Mesendoderm (in vitro differentiated cells): ENCODE measurements at regions not wholly inside any gene's neighbourhood (a gene's known extent, or its start where the extent isn't known, plus 50 kb on each side); places are given as distances from the start of the nearest gene placed in this dataset.
A peak's percentile ranks its signal among the peaks of the same experiment; 100 is the strongest.

Source experiments
- DNase-seq: peaks from one replicate; pipeline ENCODE4 v3.0.0; 2013
- H2AK5ac ChIP-seq: 2 replicates; pipeline ENCODE4 v1.6.1; 2013; ENCODE audit warnings: low read length, inconsistent platforms
- H2BK120ac ChIP-seq: 2 replicates; pipeline ENCODE4 v1.6.1; 2013; ENCODE audit warnings: low read depth, mild to moderate bottlenecking, low read length, moderate library complexity, mixed read lengths
- H2BK15ac ChIP-seq: replicated peaks from 2 replicates; pipeline ENCODE4 v1.6.1; 2013; ENCODE audit warnings: low read depth, mild to moderate bottlenecking, moderate library complexity
- H2BK5ac ChIP-seq: 2 replicates; pipeline ENCODE4 v1.6.1; 2013; ENCODE audit warnings: low read length, inconsistent platforms
- H3K18ac ChIP-seq: 2 replicates; pipeline ENCODE4 v1.6.1; 2013; ENCODE audit warnings: mild to moderate bottlenecking, low read length, mixed read lengths
- H3K23ac ChIP-seq: one replicate; pipeline ENCODE4 v1.6.1; 2013; ENCODE audit warnings: low read length
- H3K27ac ChIP-seq: 2 replicates; pipeline ENCODE4 v1.5.1; 2013; ENCODE audit warnings: low read depth, mild to moderate bottlenecking, inconsistent platforms, low read length, moderate library complexity
- H3K27me3 ChIP-seq: 2 replicates; pipeline ENCODE4 v1.6.1; 2013; ENCODE audit warnings: low read length, control low read depth, mild to moderate bottlenecking, inconsistent platforms; ENCODE audit not compliant: insufficient read depth, poor library complexity
- H3K36me3 ChIP-seq: 2 replicates; pipeline ENCODE4 v1.6.1; 2013; ENCODE audit warnings: low read length, inconsistent platforms; ENCODE audit not compliant: control insufficient read depth, insufficient read depth
- H3K4ac ChIP-seq: one replicate; pipeline ENCODE4 v1.6.1; 2013; ENCODE audit warnings: low read depth, mild to moderate bottlenecking, low read length, moderate library complexity
- H3K4me1 ChIP-seq: 2 replicates; pipeline ENCODE4 v1.6.1; 2013; ENCODE audit warnings: low read depth, low read length, inconsistent platforms; ENCODE audit not compliant: control insufficient read depth
- H3K4me2 ChIP-seq: 2 replicates; pipeline ENCODE4 v1.6.1; 2013; ENCODE audit warnings: low read length
- H3K4me3 ChIP-seq: 2 replicates; pipeline ENCODE4 v1.5.1; 2013; ENCODE audit warnings: mild to moderate bottlenecking, low read length
- H3K56ac ChIP-seq: one replicate; pipeline ENCODE4 v1.6.1; 2013; ENCODE audit warnings: low read length
- H3K79me1 ChIP-seq: 2 replicates; pipeline ENCODE4 v1.6.1; 2013; ENCODE audit warnings: low read length, inconsistent platforms
- H3K79me2 ChIP-seq: 2 replicates; pipeline ENCODE4 v1.6.1; 2013; ENCODE audit warnings: mild to moderate bottlenecking, low read length; ENCODE audit not compliant: control insufficient read depth, insufficient read depth
- H3K9ac ChIP-seq: 2 replicates; pipeline ENCODE4 v1.6.1; 2013; ENCODE audit warnings: low read length, inconsistent platforms
- H4K5ac ChIP-seq: one replicate; pipeline ENCODE4 v1.6.1; 2013; ENCODE audit warnings: low read length
- H4K8ac ChIP-seq: one replicate; pipeline ENCODE4 v1.6.1; 2013; ENCODE audit warnings: low read depth, mild to moderate bottlenecking, control low read depth, low read length, moderate library complexity
- WGBS: extraction: QIAGEN DNeasy Blood & Tissue Kit; methylation state at CpG from one replicate; pipeline ENCODE4 v1.1.7; 2013; ENCODE audit warnings: low lambda C conversion rate, missing lambda C conversion rate; ENCODE audit not compliant: insufficient coverage; ENCODE audit errors: extremely low coverage; 5-methylcytosine and 5-hydroxymethylcytosine counted together

DNA sequence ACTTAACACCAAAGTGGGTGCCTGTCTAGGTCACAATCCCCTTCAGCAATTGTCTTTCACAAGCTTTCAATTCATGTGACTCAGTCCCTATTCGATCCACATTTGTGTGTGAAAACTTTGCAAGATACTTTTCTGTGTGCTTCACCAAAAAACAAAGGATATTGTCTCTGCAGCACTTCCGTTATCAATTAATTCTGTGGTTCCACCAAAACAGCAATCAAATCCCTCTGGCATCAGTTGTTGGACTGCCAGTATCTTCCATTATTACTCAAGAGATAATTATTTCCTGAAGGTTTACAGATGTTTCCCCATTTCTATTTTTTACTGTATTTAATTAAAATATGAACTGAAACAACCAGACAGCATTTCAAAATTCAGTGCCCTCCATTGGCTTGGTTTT lies 481.4 kb downstream of the SUCLA2 start:
- H3K36me3 ChIP-seq = no peaks in the 10 kb centered on the region
- no peaks in the 10 kb centered on the region for H3K4me1 ChIP-seq
- no peak overlapping the region for H3K4me2 ChIP-seq
- WGBS = no CpG with 5 or more reads among the region's 2 CpGs
- DNase-seq = no peak
- H2BK5ac ChIP-seq = no peak overlapping the region
- H2AK5ac ChIP-seq = no peak overlapping the region
- H3K18ac ChIP-seq = no peak overlapping the region
- no peak overlapping the region for H3K4me3 ChIP-seq
- no peak overlapping the region for H3K4ac ChIP-seq
- no peak overlapping the region for H3K23ac ChIP-seq
- H2BK15ac ChIP-seq = no peak overlapping the region
- H2BK120ac ChIP-seq = no peak overlapping the region
- H3K79me1 ChIP-seq = no peaks in the 10 kb centered on the region
- no peak overlapping the region for H4K5ac ChIP-seq
- no peaks in the 10 kb centered on the region for H3K79me2 ChIP-seq
- no peak overlapping the region for H4K8ac ChIP-seq
- no peaks in the 10 kb centered on the region for H3K27me3 ChIP-seq
- no peak overlapping the region for H3K56ac ChIP-seq
- H3K9ac ChIP-seq = no peak overlapping the region
- no peak overlapping the region for H3K27ac ChIP-seq

DNA sequence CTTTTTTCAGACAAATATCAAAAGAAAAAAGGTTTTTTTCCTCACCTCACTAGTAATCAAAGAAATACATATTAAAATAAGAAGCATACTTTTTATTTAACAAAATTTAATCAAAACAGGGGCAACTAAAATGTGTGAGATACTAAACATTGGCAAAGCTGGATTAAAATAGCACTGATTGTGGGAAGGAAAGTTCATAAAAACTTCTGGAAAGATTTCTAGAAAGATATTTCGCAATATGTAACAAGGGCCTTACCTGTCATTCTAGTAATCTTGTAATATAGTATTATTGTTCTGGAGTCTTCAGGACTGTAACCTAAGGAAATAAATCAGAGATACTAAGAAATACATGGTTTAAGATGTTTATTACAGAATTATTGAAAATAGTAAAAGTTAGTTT lies 482.5 kb downstream of the SUCLA2 start:
- Histone ChIP-seq H3K9ac (no peak overlapping the region), H3K4me1 (no peaks in the 10 kb centered on the region)
- no CpG with 5 or more reads among the region's 1 CpG for WGBS

DNA sequence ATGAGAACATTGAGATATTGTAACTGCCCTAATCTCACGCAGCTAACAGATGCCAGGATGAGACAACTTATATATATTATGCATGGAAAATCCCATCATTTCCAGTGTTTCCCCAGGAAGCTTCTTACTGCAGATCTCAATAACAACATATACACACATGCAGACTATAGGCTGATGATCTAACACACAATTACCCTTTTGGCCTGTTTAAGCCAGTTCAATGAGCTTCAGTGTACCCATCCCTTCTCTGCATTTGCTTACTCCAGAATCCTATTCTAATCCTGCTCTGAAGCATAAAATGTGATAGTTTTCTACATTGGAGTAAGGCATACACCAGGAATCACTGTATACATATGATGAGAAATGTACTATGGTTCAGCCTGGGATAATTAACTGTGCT lies 489.4 kb downstream of the SUCLA2 start:
- DNase-seq = no peak
- Histone ChIP-seq H3K4me1 (no peaks in the 10 kb centered on the region), H2BK15ac (no peak overlapping the region), H3K18ac (no peak overlapping the region), H3K4ac (no peak overlapping the region), H3K36me3 (no peaks in the 10 kb centered on the region), H4K8ac (no peak overlapping the region), H2BK5ac (no peak overlapping the region), H3K27me3 (no peaks in the 10 kb centered on the region), H3K79me2 (no peaks in the 10 kb centered on the region), H3K4me3 (no peak overlapping the region), H3K56ac (no peak overlapping the region), H4K5ac (no peak overlapping the region), H3K9ac (no peak overlapping the region), H3K4me2 (no peak overlapping the region), H2AK5ac (no peak overlapping the region), H2BK120ac (no peak overlapping the region), H3K27ac (no peak overlapping the region), H3K79me1 (no peaks in the 10 kb centered on the region), H3K23ac (no peak overlapping the region)
- no CpG with 5 or more reads among the region's 1 CpG for WGBS

More for the DNA sequence above, 482.5 kb downstream of the SUCLA2 start:
- Histone ChIP-seq H3K79me2 (no peaks in the 10 kb centered on the region), H3K56ac (no peak overlapping the region), H3K4me3 (no peak overlapping the region), H2AK5ac (no peak overlapping the region), H3K23ac (no peak overlapping the region), H3K4me2 (no peak overlapping the region), H4K8ac (no peak overlapping the region), H3K36me3 (no peaks in the 10 kb centered on the region), H3K18ac (no peak overlapping the region), H3K27ac (no peak overlapping the region), H2BK120ac (no peak overlapping the region), H3K4ac (no peak overlapping the region), H4K5ac (no peak overlapping the region), H3K27me3 (no peaks in the 10 kb centered on the region), H2BK5ac (no peak overlapping the region), H3K79me1 (no peaks in the 10 kb centered on the region), H2BK15ac (no peak overlapping the region)
- DNase-seq = no peak

DNA sequence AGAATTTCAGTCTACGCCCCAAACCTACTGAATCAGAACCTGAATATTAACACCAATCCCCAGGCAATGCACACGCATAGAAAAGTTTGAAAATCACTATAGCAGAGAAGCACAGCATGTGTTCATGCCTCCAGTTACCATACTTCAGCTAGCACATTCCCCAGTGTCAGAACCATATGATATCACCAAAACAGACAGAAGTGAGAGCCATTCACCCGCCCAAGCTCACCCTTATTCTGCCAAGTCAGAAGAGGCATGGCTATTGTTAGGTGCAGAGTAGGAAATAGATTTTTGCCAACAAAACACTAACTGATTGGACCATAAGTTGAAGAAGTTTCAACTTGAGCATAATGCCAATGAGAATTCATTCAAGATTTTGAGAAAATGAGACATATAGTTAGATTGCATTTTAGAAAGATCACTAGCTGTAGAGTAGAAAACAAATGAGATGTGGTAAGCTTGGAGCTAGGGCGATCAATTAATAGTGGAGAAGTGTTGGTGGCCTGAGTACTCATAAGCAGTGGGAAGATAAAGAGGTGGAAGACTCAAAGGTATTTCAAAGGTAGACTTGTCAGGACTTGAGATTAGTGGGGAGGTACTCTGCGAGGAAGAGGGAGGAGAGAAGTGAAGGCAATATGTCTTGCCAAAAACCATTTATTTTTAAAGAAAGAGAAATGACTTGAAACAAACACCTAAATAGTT lies 492.4 kb downstream of the SUCLA2 start:
- Histone ChIP-seq H3K18ac (no peak overlapping the region), H2BK5ac (no peak overlapping the region), H2BK15ac (no peak overlapping the region), H2BK120ac (no peak overlapping the region), H3K9ac (no peak overlapping the region), H3K23ac (no peak overlapping the region), H2AK5ac (no peak overlapping the region), H3K56ac (no peak overlapping the region), H3K27me3 (no peaks in the 10 kb centered on the region), H3K4me1 (no peaks in the 10 kb centered on the region), H3K4ac (no peak overlapping the region), H3K4me2 (no peak overlapping the region), H3K4me3 (no peak overlapping the region), H4K8ac (no peak overlapping the region), H3K36me3 (no peaks in the 10 kb centered on the region), H4K5ac (no peak overlapping the region), H3K79me1 (no peaks in the 10 kb centered on the region), H3K27ac (no peak overlapping the region), H3K79me2 (no peaks in the 10 kb centered on the region)
- no peak for DNase-seq
- WGBS = no CpG with 5 or more reads among the region's 5 CpGs

DNA sequence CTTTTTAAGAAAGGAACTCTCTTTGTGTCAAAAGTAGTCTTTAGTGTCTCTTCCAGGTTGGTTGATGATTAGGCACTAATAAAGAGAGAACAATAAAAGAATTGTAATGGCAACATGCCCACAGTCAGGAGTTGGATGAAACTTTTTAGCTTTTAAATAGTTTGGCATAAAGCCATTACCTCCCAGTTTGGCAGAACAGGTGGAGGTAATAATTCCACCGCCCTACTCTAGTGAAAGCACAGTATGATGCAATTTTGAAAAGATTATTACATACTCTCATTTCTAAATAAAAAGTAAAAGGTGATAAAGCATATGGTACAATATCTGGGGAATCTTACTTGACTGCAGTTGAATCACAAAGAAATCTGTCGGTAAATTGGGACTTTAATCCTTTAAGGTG lies 497.6 kb downstream of the SUCLA2 start:
- H3K18ac ChIP-seq = no peak overlapping the region
- H3K4me3 ChIP-seq = no peak overlapping the region
- H2BK5ac ChIP-seq = no peak overlapping the region
- no peak overlapping the region for H3K27ac ChIP-seq
- H3K27me3 ChIP-seq = no peaks in the 10 kb centered on the region
- no peak overlapping the region for H4K5ac ChIP-seq
- no peak overlapping the region for H2BK120ac ChIP-seq
- H3K9ac ChIP-seq = no peak overlapping the region
- H2AK5ac ChIP-seq = no peak overlapping the region
- H4K8ac ChIP-seq = no peak overlapping the region
- no peak for DNase-seq
- H3K56ac ChIP-seq = no peak overlapping the region
- no peak overlapping the region for H3K4me2 ChIP-seq
- no peaks in the 10 kb centered on the region for H3K36me3 ChIP-seq
- H3K4ac ChIP-seq = no peak overlapping the region
- H3K23ac ChIP-seq = no peak overlapping the region
- WGBS = no CpG with 5 or more reads among the region's 2 CpGs
- no peaks in the 10 kb centered on the region for H3K4me1 ChIP-seq
- H2BK15ac ChIP-seq = no peak overlapping the region
- no peaks in the 10 kb centered on the region for H3K79me2 ChIP-seq
- H3K79me1 ChIP-seq = no peaks in the 10 kb centered on the region

DNA sequence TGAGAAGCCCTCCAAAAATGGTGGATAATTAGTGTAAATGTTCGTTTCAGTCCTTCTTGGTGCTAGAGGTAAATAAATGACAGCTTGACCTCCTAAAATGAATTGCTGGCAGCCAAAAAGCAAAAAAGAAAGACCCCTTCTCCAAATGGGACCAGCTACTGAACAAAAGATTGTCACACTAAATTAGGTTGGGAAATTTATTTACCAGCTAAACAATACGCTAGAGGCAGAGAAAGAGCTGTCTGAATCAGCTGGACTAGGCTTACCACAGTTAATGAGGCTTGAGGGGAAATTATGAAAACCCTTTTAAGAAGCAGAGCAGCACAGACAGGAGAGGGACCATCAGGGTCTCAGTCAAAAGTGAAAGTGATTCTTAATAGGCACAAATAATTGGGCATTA lies 498.9 kb downstream of the SUCLA2 start:
- H3K18ac ChIP-seq = no peak overlapping the region
- no peak overlapping the region for H3K27ac ChIP-seq
- no peak overlapping the region for H3K4me2 ChIP-seq

More for the DNA sequence above, 498.9 kb downstream of the SUCLA2 start:
- H3K4me1 ChIP-seq = no peaks in the 10 kb centered on the region
- no peak overlapping the region for H3K9ac ChIP-seq
- no peak overlapping the region for H4K5ac ChIP-seq
- no peak overlapping the region for H3K23ac ChIP-seq
- WGBS = no CpG with 5 or more reads among the region's 2 CpGs
- H4K8ac ChIP-seq = no peak overlapping the region
- H3K79me2 ChIP-seq = no peaks in the 10 kb centered on the region
- no peak overlapping the region for H3K4ac ChIP-seq
- no peak overlapping the region for H2BK120ac ChIP-seq
- H3K4me3 ChIP-seq = no peak overlapping the region
- H2AK5ac ChIP-seq = no peak overlapping the region
- no peaks in the 10 kb centered on the region for H3K36me3 ChIP-seq
- H3K27me3 ChIP-seq = no peaks in the 10 kb centered on the region
- no peak overlapping the region for H3K56ac ChIP-seq
- DNase-seq = no peak
- no peak overlapping the region for H2BK5ac ChIP-seq
- no peaks in the 10 kb centered on the region for H3K79me1 ChIP-seq
- H2BK15ac ChIP-seq = peak overlapping the region; percentile 57
